GM23338 (cell line): ENCODE measurements at regions not wholly inside any gene's neighbourhood (a gene's known extent, or its start where the extent isn't known, plus 50 kb on each side); places are given as distances from the start of the nearest gene placed in this dataset.
A peak's percentile ranks its signal among the peaks of the same experiment; 100 is the strongest.

Source experiments
- ATAC-seq: fragments of 200-7000 bp; cut with Tn5 transposase; 3 replicates; pipeline ENCODE4 v1.9.1; 2020
- DNase-seq: peaks from one replicate; pipeline ENCODE4 v3.0.0-alpha.2; 2015; ENCODE audit warnings: low spot score
- H2AFZ ChIP-seq: fragments of 200-600 bp; sonication (generic); 2 replicates; pipeline ENCODE4 v1.8.0; 2016; ENCODE audit warnings: antibody characterized with exemption, mild to moderate bottlenecking, moderate library complexity
- H3F3A ChIP-seq: fragments of 200-600 bp; sonication (generic); replicated peaks from 2 replicates; pipeline ENCODE4 v1.8.0; 2017; ENCODE audit warnings: antibody characterized with exemption, mixed run types, low read depth
- H3K27ac ChIP-seq: fragments of 200-600 bp; sonication (generic); 2 replicates; pipeline ENCODE4 v1.6.1; 2016; ENCODE audit warnings: low read depth
- H3K27me3 ChIP-seq: fragments of 200-600 bp; sonication (generic); 2 replicates; pipeline ENCODE4 v1.8.0; 2016; ENCODE audit warnings: mild to moderate bottlenecking, mixed run types, moderate library complexity; ENCODE audit not compliant: insufficient read depth
- H3K36me3 ChIP-seq: fragments of 200-600 bp; sonication (generic); 2 replicates; pipeline ENCODE4 v1.8.0; 2016; ENCODE audit warnings: mild to moderate bottlenecking; ENCODE audit not compliant: insufficient read depth
- H3K4me1 ChIP-seq: fragments of 200-600 bp; sonication (generic); 2 replicates; pipeline ENCODE4 v1.8.0; 2016; ENCODE audit warnings: mild to moderate bottlenecking, moderate library complexity; ENCODE audit not compliant: insufficient read depth
- H3K4me2 ChIP-seq: fragments of 200-600 bp; sonication (generic); 2 replicates; pipeline ENCODE4 v1.7.1; 2017; ENCODE audit warnings: mixed run types
- H3K4me3 ChIP-seq: fragments of 200-600 bp; sonication (generic); 2 replicates; pipeline ENCODE4 v1.6.1; 2016; ENCODE audit warnings: mixed run types
- H3K79me2 ChIP-seq: fragments of 200-600 bp; sonication (generic); replicated peaks from 2 replicates; pipeline ENCODE4 v1.8.0; 2017; ENCODE audit warnings: mild to moderate bottlenecking; ENCODE audit not compliant: insufficient read depth
- H3K9me2 ChIP-seq: fragments of 200-600 bp; sonication (generic); 2 replicates; pipeline ENCODE4 v1.8.0; 2017; ENCODE audit not compliant: insufficient read depth
- H4K20me1 ChIP-seq: fragments of 200-600 bp; sonication (generic); replicated peaks from 2 replicates; pipeline ENCODE4 v1.8.0; 2017; ENCODE audit warnings: mild to moderate bottlenecking; ENCODE audit not compliant: insufficient read depth
- H3K27ac Mint-ChIP-seq: 2 replicates; pipeline ENCODE4 v1.8.0; 2020; ENCODE audit warnings: inconsistent platforms, mild to moderate bottlenecking, moderate library complexity, mixed read lengths
- H3K27me3 Mint-ChIP-seq: 3 replicates; pipeline ENCODE4 v1.8.0; 2022; ENCODE audit warnings: low read depth, mild to moderate bottlenecking, moderate library complexity, mixed read lengths, inconsistent platforms; ENCODE audit not compliant: insufficient read depth, poor library complexity
- H3K36me3 Mint-ChIP-seq: 3 replicates; pipeline ENCODE4 v1.8.0; 2021; ENCODE audit warnings: low read depth, mild to moderate bottlenecking, inconsistent platforms, moderate library complexity, mixed read lengths
- H3K4me1 Mint-ChIP-seq: 3 replicates; pipeline ENCODE4 v1.8.0; 2020; ENCODE audit warnings: mild to moderate bottlenecking, inconsistent platforms, mixed read lengths
- H3K4me3 Mint-ChIP-seq: 3 replicates; pipeline ENCODE4 v1.8.0; 2021; ENCODE audit warnings: moderate library complexity, mild to moderate bottlenecking, inconsistent platforms, mixed read lengths
- H3K9me3 Mint-ChIP-seq: 3 replicates; pipeline ENCODE4 v1.8.0; 2020; ENCODE audit warnings: moderate library complexity, mild to moderate bottlenecking, inconsistent platforms, mixed read lengths
- EZH2 ChIP-seq: fragments of 200-600 bp; sonication (generic); IDR thresholded peaks from one replicate; pipeline ENCODE4 v1.8.0; 2017; ENCODE audit warnings: antibody characterized with exemption, mild to moderate bottlenecking, low read depth; ENCODE audit not compliant: unreplicated experiment
- EZH2phosphoT487 ChIP-seq: fragments of 200-600 bp; sonication (generic); IDR thresholded peaks from one replicate; pipeline ENCODE4 v1.8.1; 2018; ENCODE audit warnings: antibody characterized with exemption; ENCODE audit not compliant: unreplicated experiment
- REST ChIP-seq: IDR thresholded peaks from one replicate; pipeline ENCODE4 v1.6.1; 2018; ENCODE audit warnings: antibody characterized with exemption; ENCODE audit not compliant: unreplicated experiment
- ZNF114 ChIP-seq: fragments of 250-450 bp; sonication (Bioruptor Pico); IDR thresholded peaks from 2 replicates; pipeline ENCODE4 v1.5.0; 2020; ENCODE audit warnings: mild to moderate bottlenecking, moderate library complexity
- TF ChIP-seq, protein P1 (sequence below): IDR thresholded peaks from 2 replicates; pipeline ENCODE4 v1.6.1; 2016; ENCODE audit warnings: antibody characterized with exemption
- TF ChIP-seq, protein P2 (sequence below): fragments of 250-450 bp; sonication (Bioruptor Pico); IDR thresholded peaks from 2 replicates; pipeline ENCODE4 v1.5.0; 2020; ENCODE audit warnings: mild to moderate bottlenecking, moderate library complexity

GRCh38 chr9:105835721-105836120 lies 141.4 kb downstream of the TMEM38B start:
- H3K4me1 ChIP-seq, result no peaks in the 10 kb centered on the region; the same call in 1 of the 2 replicates
- no peak overlapping the region for H2AFZ ChIP-seq
- H3K4me3 ChIP-seq, result no peak overlapping the region
- TF ChIP-seq EZH2phosphoT487, result no peak
- TF ChIP-seq REST, result no peak
- no peak for TF ChIP-seq ZNF114 (CRISPR knock-in tag)
- TF ChIP-seq, protein P1, sequence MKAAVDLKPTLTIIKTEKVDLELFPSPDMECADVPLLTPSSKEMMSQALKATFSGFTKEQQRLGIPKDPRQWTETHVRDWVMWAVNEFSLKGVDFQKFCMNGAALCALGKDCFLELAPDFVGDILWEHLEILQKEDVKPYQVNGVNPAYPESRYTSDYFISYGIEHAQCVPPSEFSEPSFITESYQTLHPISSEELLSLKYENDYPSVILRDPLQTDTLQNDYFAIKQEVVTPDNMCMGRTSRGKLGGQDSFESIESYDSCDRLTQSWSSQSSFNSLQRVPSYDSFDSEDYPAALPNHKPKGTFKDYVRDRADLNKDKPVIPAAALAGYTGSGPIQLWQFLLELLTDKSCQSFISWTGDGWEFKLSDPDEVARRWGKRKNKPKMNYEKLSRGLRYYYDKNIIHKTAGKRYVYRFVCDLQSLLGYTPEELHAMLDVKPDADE, result no peak
- TF ChIP-seq, protein P2, sequence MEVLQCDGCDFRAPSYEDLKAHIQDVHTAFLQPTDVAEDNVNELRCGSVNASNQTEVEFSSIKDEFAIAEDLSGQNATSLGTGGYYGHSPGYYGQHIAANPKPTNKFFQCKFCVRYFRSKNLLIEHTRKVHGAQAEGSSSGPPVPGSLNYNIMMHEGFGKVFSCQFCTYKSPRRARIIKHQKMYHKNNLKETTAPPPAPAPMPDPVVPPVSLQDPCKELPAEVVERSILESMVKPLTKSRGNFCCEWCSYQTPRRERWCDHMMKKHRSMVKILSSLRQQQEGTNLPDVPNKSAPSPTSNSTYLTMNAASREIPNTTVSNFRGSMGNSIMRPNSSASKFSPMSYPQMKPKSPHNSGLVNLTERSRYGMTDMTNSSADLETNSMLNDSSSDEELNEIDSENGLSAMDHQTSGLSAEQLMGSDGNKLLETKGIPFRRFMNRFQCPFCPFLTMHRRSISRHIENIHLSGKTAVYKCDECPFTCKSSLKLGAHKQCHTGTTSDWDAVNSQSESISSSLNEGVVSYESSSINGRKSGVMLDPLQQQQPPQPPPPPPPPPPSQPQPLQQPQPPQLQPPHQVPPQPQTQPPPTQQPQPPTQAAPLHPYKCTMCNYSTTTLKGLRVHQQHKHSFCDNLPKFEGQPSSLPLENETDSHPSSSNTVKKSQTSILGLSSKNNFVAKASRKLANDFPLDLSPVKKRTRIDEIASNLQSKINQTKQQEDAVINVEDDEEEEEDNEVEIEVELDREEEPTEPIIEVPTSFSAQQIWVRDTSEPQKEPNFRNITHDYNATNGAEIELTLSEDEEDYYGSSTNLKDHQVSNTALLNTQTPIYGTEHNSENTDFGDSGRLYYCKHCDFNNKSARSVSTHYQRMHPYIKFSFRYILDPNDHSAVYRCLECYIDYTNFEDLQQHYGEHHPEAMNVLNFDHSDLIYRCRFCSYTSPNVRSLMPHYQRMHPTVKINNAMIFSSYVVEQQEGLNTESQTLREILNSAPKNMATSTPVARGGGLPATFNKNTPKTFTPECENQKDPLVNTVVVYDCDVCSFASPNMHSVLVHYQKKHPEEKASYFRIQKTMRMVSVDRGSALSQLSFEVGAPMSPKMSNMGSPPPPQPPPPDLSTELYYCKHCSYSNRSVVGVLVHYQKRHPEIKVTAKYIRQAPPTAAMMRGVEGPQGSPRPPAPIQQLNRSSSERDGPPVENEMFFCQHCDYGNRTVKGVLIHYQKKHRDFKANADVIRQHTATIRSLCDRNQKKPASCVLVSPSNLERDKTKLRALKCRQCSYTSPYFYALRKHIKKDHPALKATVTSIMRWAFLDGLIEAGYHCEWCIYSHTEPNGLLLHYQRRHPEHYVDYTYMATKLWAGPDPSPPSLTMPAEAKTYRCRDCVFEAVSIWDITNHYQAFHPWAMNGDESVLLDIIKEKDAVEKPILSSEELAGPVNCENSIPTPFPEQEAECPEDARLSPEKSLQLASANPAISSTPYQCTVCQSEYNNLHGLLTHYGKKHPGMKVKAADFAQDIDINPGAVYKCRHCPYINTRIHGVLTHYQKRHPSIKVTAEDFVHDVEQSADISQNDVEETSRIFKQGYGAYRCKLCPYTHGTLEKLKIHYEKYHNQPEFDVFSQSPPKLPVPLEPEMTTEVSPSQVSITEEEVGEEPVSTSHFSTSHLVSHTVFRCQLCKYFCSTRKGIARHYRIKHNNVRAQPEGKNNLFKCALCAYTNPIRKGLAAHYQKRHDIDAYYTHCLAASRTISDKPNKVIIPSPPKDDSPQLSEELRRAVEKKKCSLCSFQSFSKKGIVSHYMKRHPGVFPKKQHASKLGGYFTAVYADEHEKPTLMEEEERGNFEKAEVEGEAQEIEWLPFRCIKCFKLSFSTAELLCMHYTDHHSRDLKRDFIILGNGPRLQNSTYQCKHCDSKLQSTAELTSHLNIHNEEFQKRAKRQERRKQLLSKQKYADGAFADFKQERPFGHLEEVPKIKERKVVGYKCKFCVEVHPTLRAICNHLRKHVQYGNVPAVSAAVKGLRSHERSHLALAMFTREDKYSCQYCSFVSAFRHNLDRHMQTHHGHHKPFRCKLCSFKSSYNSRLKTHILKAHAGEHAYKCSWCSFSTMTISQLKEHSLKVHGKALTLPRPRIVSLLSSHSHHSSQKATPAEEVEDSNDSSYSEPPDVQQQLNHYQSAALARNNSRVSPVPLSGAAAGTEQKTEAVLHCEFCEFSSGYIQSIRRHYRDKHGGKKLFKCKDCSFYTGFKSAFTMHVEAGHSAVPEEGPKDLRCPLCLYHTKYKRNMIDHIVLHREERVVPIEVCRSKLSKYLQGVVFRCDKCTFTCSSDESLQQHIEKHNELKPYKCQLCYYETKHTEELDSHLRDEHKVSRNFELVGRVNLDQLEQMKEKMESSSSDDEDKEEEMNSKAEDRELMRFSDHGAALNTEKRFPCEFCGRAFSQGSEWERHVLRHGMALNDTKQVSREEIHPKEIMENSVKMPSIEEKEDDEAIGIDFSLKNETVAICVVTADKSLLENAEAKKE (CRISPR knock-in tag), result no peak
- TF ChIP-seq EZH2, result no peak
- no peak overlapping the region for H3K27ac Mint-ChIP-seq
- H3K9me3 Mint-ChIP-seq, result no peaks in the 10 kb centered on the region
- H3K4me2 ChIP-seq, result no peak overlapping the region
- H3K36me3 ChIP-seq, result no peaks in the 10 kb centered on the region
- no peaks in the 10 kb centered on the region for H4K20me1 ChIP-seq
- H3K27me3 Mint-ChIP-seq, result peaks cover 8% of the 10 kb centered on the region
- no peak overlapping the region for H3K4me3 Mint-ChIP-seq
- peak; percentile 43; the same call in 1 of the 3 replicates for ATAC-seq
- DNase-seq, result no peak
- no peak overlapping the region for H3K27ac ChIP-seq
- H3F3A ChIP-seq, result no peaks in the 10 kb centered on the region
- peaks cover 4% of the 10 kb centered on the region; the same call in 1 of the 2 replicates for H3K9me2 ChIP-seq
- no peaks in the 10 kb centered on the region for H3K79me2 ChIP-seq
- H3K4me1 Mint-ChIP-seq, result peaks cover 20% of the 10 kb centered on the region
- no peaks in the 10 kb centered on the region for H3K36me3 Mint-ChIP-seq
- H3K27me3 ChIP-seq, result no peaks in the 10 kb centered on the region
